ENCODE measurements at regions not wholly inside any gene's neighbourhood (a gene's known extent, or its start where the extent isn't known, plus 50 kb on each side); places are given as distances from the start of the nearest gene placed in this dataset.

DNA sequence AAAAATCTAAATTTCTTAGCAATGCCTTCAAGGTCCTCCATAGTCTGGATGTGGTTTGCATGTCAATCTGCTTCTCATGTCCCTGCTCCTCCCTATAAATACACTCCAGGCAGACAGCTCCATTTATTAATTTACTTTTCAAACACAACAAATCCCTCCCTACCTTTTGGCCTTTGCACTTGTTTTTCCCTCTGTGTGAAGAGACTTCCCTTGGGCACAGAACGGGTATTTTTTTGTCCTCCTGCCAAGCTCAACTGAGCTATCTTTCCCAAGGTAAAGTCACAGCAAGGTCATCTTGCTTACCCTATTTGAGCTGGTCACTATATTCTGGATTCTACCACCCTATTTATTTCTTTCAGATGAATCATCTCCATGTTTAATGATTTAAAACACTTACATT lies 159.6 kb upstream of the ANKH start:
- Histone ChIP-seq H3K9me3 (ENCODE audit: low read depth) (no peaks in the 10 kb centered on the region), H3K27ac (no peak overlapping the region), H3K4me1 (ENCODE audit: low read depth) (no peaks in the 10 kb centered on the region), H3K27me3 (no peaks in the 10 kb centered on the region), H3K4me3 (no peak overlapping the region), H3K36me3 (no peaks in the 10 kb centered on the region)
- TF ChIP-seq, protein P1, sequence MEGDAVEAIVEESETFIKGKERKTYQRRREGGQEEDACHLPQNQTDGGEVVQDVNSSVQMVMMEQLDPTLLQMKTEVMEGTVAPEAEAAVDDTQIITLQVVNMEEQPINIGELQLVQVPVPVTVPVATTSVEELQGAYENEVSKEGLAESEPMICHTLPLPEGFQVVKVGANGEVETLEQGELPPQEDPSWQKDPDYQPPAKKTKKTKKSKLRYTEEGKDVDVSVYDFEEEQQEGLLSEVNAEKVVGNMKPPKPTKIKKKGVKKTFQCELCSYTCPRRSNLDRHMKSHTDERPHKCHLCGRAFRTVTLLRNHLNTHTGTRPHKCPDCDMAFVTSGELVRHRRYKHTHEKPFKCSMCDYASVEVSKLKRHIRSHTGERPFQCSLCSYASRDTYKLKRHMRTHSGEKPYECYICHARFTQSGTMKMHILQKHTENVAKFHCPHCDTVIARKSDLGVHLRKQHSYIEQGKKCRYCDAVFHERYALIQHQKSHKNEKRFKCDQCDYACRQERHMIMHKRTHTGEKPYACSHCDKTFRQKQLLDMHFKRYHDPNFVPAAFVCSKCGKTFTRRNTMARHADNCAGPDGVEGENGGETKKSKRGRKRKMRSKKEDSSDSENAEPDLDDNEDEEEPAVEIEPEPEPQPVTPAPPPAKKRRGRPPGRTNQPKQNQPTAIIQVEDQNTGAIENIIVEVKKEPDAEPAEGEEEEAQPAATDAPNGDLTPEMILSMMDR (IDR thresholded peaks at IDR 0.05; ENCODE audit: low read depth, low read length) = no peak
- no peak for DNase-seq (ENCODE audit: low read depth in 1 of 2, low spot score in 1 of 2)

DNA sequence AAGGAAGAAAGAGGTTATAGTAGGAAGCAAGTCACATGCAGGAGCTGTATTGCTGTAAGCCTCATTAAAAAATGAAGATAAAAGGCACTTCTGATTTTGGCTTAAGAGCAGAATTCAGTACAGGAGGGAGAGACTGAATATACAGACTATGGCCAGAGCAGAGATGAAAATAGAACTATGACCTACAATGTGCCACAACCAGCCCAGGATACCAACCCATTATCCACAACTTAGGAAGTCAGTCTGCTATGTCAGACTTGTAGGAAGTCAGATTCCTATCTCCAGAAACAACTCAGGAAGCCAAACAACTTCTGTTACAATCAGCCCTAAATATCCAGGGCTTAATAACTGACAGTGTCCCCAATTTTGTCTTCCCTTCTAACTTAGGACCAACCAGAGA lies 156.2 kb upstream of the ANKH start:
- Histone ChIP-seq H3K4me3 (no peak overlapping the region), H3K4me1 (ENCODE audit: low read depth) (no peaks in the 10 kb centered on the region), H3K9me3 (ENCODE audit: low read depth) (no peaks in the 10 kb centered on the region), H3K27me3 (no peaks in the 10 kb centered on the region), H3K36me3 (no peaks in the 10 kb centered on the region), H3K27ac (no peak overlapping the region)
- TF ChIP-seq, protein P1 (IDR thresholded peaks at IDR 0.05; ENCODE audit: low read depth, low read length) = no peak
- no peak for DNase-seq (ENCODE audit: low read depth in 1 of 2, low spot score in 1 of 2)

DNA sequence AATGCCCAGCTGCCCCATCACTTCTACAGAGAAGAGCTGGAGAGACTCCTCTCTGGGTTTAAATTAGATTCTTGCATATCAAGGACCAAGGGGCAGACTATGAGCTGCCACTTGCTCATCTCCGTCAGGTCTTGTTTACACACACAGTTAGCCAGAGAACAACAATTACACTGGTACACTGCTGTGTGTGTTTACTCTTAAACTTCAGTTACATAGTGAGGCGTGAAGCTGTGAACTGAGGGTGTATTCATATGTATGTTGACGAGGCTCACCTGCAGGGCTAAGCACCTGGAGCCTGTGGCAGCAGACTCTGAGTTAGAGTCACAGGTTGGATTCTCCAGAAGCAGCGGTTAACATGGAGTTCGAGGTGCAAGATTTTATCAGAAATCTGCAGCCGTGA lies 155.4 kb upstream of the ANKH start:
- TF ChIP-seq, protein P1 (IDR thresholded peaks at IDR 0.05; ENCODE audit: low read depth, low read length) = no peak
- H3K27me3 ChIP-seq = no peaks in the 10 kb centered on the region
- H3K27ac ChIP-seq = no peak overlapping the region
- no peaks in the 10 kb centered on the region for H3K9me3 ChIP-seq (ENCODE audit: low read depth)
- no peak overlapping the region for H3K4me3 ChIP-seq
- DNase-seq (ENCODE audit: low read depth in 1 of 2, low spot score in 1 of 2) = no peak
- no peaks in the 10 kb centered on the region for H3K36me3 ChIP-seq
- no peaks in the 10 kb centered on the region for H3K4me1 ChIP-seq (ENCODE audit: low read depth)

DNA sequence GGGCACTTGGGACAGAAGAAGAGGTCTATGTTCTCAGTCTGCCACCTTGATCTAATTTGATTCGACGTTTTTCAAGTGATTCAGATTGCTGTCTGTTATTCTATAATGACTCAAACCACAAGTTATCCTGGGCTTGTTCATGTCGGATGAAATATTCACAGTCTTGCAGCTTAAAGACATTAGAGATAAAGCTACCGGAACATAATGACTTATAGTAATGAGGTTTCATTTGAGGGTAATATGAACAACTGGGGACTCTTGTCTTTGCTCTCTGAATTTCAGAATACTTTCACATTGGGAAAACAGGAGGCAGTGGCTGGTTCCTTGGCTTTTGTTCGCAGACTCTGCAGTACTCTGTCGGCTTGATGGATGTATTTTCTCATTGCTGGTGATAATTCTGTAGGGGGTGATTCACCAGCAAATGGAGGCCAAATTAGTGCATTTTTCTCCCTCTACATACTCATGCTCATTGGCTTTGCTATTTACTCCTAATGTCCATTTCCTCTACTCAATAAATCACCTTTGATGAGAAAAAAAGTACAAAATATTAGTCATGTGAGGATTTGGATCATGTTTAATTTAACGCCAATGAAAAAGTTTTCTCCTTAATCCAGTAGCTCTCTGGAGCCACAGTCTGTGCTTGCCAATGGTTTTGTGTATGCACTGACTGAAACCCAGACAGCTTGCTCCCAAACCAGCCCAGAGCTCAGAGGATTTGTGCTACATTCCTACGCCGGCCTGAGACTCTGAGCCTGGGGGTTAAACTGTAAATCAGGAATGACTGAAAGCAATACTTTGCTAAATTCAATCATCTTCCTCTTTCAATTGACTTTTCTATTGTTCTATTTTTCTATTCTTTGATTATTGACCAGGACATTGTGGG lies 154.7 kb upstream of the ANKH start:
- no peak for DNase-seq (ENCODE audit: low read depth in 1 of 2, low spot score in 1 of 2)
- Histone ChIP-seq H3K4me3 (no peak overlapping the region), H3K27ac (no peak overlapping the region)

DNA sequence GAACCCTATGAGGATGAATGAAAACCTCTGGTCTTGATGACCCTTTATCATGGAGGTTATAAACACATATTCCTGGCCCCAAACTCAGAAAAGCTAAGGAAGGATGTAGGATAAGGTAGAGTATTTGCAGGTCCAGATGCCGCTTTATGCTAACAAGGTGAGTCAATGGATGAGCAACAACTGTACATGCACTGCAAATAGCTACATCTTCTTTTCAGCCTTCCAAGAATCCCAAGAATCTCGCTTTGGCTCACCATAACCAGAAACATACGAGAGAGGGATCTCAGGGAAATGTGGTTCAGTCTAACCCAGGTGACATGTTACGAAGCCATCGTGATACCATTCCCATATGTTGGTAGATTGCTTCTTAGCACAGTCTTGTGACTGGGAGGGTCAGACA lies 152.3 kb upstream of the ANKH start:
- Histone ChIP-seq H3K27me3 (no peaks in the 10 kb centered on the region), H3K9me3 (ENCODE audit: low read depth) (no peaks in the 10 kb centered on the region), H3K4me3 (no peak overlapping the region), H3K36me3 (no peaks in the 10 kb centered on the region), H3K4me1 (ENCODE audit: low read depth) (no peaks in the 10 kb centered on the region), H3K27ac (no peak overlapping the region)
- DNase-seq (ENCODE audit: low read depth in 1 of 2, low spot score in 1 of 2) = no peak
- TF ChIP-seq, protein P1 (IDR thresholded peaks at IDR 0.05; ENCODE audit: low read depth, low read length) = no peak

More for the DNA sequence above, 154.7 kb upstream of the ANKH start:
- Histone ChIP-seq H3K9me3 (ENCODE audit: low read depth) (no peaks in the 10 kb centered on the region), H3K27me3 (no peaks in the 10 kb centered on the region), H3K4me1 (ENCODE audit: low read depth) (no peaks in the 10 kb centered on the region), H3K36me3 (no peaks in the 10 kb centered on the region)
- TF ChIP-seq, protein P1 (IDR thresholded peaks at IDR 0.05; ENCODE audit: low read depth, low read length) = no peak
